GM21390 (cell line): ENCODE measurements at regions not wholly inside any gene's neighbourhood (a gene's known extent, or its start where the extent isn't known, plus 50 kb on each side); places are given as distances from the start of the nearest gene placed in this dataset.
"Not testable (repeated sequence)": the region's sequence is repeated elsewhere in the genome, so short reads cannot be mapped to it uniquely, and the experiment has no call there.

Experiments
- ATAC-seq: cut with Tn5 transposase; IDR thresholded peaks from one replicate; pipeline ENCODE4 v1.9.1; 2021; ENCODE audit not compliant: unreplicated experiment

DNA sequence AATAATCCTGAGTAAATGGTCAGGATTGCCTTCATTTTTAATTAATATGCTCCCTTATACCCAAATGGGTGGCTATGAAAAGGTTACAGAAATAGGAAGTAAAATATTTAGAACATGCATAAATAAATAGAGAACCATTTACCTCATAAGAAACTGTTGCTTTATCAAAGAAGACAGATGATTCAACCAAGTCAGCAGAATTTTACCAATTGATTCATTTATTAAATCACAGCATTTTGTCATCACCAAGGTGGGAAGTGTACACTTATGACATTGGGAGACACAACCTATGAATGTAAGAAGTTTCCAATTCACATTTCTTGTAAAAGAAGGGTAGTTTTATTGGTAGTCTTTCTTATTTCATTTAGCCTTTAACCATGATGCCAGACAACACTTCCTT lies 870.3 kb upstream of the CHORDC1 start:
- no peak for ATAC-seq

DNA sequence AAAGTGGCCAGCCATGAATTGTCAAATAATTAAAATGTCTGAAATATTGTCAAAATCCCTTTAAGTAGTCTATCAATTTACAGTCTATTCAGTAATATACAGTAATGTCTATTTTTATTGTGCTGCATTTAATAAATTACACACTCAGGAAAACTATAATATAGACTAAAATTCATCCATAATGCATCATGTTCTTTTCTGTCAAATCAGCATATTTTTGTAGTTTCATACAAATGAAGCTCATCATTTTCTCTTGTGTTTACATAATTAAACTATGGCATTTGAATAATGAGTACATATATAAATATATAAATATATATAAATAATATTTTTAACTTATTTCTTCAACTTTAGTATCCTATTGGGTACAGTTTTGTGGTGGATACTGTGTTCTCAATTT lies 868.7 kb upstream of the CHORDC1 start:
- no peak for ATAC-seq

DNA sequence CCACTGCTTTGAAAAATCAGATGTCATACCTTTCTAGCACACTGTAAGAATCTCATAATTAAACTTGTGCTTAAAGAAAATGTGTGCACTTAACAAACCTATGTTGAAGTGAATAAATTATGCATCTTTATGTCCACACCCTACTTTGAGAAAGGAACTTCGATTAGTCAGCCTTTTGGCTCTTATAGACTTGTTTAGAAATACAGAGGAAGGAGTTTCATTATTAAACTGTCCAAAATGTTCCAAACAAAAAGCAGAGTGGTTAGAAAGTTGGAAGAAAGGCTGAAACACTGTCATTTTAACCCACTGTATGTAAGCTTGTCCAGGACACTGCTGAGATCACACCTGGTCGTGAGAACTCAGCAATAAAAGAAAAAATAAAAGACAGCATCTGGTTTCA lies 863.2 kb upstream of the CHORDC1 start:
- ATAC-seq: no peak

DNA sequence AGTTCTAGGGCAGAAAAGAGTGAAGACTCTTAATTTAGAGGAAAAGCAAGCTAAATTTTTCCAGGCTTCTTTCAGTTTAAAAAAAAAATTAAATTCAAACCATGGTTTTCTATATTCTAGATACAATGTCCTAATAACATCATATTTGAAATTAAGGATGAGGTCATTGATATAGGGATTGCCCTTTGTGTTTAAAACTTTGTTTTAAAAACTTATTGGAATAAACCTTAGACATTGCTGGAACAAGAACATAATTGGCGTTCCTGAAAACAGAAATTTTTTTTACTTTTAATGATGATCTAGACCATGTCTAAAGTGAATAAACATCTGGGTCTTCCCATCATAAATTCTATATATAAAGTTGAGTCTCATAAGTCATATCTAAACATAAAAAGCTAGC lies 859.4 kb upstream of the CHORDC1 start:
- no peak for ATAC-seq

DNA sequence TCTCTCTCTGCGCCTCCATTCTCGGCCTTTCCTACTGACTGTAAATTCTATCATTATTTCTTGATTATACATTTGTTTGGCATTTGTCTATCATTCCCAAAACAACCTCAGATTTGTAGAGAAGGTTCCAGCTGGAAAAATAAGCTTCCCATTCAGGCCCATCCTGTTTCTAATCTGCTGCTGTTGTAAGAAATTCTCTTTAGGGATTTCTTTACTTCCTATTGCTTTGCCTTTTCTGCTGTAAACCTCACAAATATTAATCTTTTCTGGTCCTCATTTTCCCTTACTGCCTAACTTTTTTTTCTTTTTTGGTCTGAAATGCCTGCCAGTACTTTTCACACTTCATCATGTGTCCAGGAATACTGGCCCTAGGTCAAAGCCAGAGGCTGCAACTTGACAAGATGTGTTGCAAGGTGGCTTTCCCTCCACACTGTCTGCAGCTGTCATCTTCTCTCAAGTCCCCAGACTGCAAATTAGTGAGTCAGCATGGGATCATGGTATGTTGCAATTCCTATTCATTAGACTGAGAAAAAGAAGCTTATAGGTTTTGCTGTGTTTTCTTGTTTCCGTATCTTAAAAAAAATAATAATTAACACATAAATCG lies 858.7 kb upstream of the CHORDC1 start:
- no peak for ATAC-seq

DNA sequence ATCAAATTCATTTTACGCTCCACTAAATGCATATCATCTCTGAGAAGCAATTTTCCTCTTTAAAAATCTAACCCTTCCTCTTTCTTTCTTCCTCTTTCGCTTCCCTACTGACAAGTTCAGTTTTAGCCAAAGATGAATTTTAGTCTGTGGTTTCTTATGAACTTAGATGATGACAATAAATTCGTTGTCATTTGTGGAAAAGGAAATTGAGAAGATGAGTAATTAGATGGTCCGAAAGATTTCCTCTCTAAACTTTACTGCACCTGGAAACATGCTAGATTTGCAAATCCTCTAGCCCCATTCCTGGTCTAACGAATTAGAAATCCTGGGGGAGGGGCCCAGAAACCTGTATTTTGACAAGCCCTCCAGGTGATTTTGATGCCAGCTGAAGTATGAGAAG lies 855.4 kb upstream of the CHORDC1 start:
- no peak for ATAC-seq

DNA sequence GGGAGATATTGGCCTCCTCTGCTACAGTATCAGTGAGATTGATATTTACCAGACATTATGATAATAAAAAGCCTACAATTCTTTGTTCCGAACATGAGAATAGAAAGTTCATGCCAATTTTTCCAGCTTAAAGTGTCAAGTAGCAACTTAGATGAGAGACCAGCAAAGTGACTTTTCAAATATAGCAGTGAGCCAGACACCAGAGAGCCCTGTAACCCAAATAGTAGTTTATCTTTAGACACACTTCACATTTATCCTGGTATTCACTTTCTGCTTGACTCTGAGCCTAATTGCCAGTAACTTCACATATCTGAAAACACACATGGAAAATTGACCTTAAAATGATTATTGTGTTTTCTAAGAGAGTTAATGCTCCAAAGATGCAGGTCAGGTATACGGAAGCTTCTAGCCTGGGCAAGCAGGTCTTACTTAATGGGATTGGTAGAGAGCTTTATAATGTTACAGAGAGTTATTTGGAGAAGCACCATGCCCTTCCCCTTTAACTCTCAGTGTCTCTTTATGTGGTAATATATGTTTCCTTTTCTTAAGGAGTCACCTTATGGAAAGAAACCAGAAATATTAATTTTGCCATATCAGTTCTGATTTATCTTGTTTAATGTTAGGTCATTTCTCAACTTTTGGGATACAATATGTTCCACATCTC lies 852.3 kb upstream of the CHORDC1 start:
- ATAC-seq: no peak

DNA sequence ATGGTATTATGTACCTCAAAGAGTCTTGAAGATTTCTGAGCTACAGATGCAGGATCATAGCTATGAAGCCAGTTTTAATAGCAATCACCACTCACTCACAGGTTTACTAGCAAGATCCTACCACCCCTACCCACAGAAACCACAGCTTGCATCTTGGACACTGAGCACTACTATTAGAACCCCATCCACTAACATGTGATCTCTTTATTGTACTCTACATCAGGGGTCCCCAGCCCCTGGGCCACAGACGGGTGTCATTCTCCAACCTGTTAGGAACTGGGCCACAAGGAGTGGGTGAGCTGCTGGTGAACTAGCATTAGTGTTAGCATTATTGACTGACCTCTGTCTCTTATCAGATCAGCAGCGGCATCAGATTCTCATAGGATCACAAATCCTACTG lies 844.8 kb upstream of the CHORDC1 start:
- no peak for ATAC-seq

DNA sequence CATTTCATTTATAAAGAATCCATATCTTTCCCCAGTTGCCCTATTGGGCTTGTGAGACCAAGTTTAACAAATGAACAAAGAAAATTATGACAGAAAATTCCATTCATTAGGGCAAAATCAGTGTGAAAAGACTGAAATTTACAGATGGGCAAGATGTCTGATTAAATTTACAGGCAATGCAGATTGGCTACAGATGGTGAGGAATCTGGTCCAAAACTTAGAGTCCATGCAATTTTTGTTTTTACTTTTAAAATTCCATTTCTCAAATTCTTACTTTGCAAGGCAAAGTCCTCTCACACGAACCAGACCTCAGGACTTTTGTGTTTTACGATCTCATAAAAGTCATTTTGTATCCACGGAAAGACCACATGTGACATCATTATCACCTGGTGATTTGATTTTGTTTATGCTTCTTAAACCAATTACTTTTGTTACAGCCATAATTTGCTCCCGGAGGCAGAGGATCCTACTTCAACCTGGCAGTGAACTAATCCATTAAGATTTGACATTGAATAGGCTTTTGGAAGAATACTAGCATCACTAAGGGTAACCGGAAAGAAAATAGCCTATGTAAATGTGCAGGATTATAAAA lies 843.7 kb upstream of the CHORDC1 start:
- no peak for ATAC-seq

DNA sequence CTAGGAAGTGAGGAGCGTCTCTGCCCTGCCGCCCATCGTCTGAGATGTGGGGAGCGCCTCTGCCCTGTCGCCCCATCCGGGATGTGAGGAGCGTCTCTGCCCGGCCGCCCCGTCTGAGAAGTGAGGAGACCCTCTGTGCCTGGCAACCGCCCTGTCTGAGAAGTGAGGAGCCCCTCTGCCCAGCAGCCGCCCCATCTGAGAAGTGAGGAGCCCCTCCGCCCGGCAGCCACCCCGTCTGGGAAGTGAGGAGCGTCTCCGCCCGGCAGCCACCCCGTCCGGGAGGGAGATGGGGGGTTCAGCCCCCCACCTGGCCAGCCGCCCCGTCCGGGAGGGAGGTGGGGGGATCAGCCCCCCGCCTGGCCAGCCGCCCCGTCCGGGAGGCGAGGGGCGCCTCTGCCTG lies 840.5 kb upstream of the CHORDC1 start:
- not testable (repeated sequence) for ATAC-seq

DNA sequence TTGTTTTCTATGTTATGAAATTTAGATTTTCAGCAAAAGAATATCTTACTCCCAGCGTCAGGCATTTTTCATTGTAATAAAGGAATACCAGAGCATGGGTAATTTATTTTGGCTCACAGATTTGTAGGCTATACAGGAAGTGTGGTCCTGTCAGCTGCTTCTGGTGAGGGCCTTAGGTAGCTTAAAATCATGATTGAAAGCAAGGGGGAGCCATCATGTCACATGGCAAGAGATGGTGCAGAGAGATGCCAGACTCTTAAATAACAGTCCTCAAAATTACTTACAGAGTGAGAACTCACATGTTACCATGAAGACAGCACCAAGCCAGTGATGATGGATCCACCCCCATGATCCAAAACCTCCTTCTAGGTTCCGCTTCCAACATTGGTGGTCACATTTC lies 825.0 kb upstream of the CHORDC1 start:
- ATAC-seq: no peak

DNA sequence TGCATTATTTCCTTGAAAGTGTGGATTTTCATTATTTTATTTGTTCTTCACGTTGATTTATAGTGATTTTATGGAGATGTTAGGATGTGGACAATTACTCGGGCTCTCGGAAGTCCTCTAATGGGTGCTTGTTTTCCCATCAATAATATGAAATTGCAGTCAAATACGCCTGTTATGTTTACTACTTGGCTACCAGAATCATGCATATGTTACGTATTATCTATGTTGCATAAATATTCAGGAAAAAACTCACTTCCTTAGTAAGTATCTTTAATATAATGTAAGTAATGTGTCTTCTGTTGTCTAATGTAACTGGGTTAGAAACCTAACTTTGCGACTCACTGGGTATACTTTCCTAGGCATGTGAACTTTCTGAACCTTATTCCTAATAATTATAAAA lies 823.4 kb upstream of the CHORDC1 start:
- no peak for ATAC-seq

DNA sequence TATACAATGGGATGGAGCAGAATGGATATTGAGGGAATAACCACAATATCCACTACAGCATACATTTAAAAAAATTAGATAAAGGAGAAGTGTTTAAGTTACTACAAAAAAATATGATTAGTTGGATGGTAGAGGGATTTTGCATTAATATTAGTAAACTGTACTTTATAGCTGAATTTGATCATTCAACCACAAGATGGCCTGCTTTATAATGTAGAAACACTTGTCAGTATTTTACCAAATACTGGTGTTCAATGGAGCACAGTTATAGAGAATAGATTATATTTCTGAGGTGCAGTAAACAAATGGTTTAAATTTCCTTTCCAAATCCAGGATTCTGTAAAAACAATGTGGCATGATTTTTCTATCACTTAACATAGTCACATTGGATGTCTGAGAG lies 818.8 kb upstream of the CHORDC1 start:
- ATAC-seq: no peak

DNA sequence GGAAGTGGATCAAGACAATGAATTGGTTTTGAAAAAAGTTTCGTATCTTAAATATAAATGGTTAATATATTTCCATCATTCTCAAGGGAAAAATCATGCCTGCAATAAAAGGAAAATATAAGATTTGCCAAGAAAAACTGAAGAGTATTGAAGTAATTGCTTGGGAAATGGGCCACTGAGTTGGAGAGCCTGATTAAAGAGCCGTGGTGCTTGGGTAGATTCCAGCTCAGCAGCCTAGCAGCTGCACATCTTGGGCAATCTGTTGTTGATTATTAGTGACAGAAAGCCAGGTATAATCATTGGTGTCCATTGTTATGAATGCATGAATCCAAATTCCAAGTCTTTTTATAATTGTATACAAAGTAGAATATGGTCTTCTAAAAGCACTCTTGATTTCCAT lies 800.9 kb upstream of the CHORDC1 start:
- ATAC-seq: no peak

DNA sequence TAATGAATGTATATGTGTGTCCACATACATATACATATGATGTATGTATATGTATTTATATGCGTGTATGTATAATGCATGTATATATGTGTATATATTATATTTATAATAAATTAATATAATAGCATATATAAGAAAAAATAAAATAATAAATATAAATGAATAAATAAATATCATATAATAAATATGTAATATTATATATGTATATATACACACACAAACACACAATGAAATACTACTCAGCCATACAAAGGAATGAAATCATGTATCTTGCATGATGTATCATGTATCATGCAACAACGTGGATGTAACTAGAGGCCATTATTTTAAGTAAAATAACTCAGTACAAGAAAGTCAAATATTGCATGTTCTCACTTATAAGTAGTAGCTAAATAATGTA lies 788.7 kb upstream of the CHORDC1 start:
- ATAC-seq: no peak

DNA sequence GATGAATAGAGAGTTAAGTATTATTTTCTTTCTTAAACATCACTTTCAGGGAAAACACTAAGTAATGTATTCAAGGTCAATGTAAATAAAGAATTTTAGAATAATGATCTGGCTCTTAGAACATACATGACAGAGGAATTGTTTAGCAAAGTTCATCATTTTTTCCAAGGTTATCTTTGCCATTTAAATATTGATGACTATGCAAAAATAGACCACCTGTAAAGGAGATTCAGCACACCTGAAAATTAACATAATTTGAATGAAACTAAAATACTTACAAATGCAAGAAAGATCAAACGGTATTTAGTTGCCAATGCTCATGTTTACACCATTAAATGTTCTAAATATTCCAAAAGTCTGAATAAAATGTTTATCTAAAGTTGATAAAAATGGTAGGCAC lies 782.6 kb upstream of the CHORDC1 start:
- no peak for ATAC-seq

DNA sequence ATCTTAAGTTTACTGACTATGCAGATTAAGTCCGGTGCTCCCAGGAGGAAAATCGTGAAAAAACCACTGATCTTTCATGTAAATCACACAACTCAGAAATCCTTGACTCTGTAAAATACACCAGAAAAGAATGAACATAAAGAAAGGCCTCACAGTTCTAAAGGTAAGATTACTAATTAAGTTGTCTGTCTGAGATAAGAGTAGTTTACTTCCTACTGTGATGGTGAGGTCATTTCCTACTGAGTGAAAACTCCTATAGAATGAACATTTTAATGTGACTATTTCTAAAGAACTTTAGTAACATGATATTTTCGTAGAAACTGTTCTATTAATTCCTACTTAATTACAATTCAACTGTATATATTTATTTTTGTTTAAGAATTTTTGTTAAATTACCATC lies 774.4 kb upstream of the CHORDC1 start:
- no peak for ATAC-seq

DNA sequence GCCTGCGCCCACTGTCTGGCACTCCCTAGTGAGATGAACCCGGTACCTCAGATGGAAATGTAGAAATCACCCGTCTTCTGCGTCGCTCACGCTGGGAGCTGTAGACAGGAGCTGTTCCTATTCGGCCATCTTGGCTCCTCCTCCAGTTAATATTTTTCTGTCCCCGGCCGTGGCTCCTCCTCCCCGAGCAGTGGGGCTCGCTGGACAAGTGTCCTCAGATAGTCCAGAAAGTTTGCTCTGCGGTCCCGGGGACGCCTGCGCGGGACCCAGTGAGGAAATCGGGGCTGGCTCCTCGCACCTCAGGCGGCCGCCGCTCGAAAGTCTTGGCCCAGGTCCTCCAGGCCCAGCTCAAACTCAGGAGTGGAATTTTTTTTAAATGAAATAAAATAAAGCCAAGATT lies 749.3 kb upstream of the CHORDC1 start:
- not testable (repeated sequence) for ATAC-seq

DNA sequence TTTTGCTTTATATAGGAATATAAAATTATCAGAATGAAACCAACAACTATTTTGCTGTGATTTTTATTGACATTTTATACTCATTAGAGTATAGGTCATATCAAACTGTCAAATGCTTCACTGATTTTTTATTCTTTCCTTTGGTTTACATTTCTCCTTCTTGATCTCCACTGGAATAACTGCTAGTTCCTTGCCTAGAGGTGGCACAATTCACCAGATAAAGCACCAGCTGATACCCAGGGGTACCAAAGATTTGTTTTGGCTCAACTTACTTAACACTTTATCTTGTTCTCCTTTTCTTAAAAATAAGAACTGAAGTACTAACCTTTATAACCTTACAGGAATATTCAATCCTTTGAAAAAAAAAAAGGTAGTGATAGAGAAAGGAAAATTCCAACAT lies 725.1 kb upstream of the CHORDC1 start:
- ATAC-seq: no peak

DNA sequence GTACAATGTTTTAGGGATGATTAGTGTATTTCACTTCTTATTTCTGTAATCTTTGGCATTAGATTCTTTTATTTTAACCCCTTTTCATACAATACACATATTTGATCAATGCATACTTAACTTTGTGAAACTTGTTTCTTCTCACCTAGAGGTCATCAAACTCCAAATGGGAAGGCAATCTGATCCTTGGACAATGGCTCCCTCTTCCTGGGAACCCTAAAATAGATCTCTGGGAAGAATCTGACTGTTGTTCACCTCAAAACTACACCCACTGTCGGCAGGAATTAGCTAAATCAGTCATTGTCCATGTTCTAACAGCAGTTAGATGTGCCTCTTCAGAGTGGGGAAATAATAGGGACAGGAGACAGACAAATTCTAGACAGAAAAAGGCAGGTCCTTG lies 707.4 kb upstream of the CHORDC1 start:
- ATAC-seq: no peak

DNA sequence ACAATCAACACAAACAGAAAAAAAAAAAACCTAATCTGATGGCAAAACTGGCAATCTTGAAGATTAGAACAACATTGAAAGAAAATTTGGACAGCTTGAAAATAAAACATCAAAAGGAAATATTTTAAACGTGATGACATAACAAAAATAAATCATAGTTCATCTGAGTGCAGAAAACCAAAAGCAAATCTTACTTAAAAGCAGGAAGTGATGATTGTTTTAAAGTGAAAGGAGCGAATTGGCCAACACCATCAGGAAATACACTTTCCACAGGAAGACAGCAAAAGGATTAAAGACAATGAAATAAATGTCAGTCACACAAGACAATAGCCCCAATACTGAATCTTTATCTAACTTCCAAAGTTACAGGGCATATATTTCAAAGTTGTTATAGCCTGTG lies 696.5 kb upstream of the CHORDC1 start:
- ATAC-seq: no peak

DNA sequence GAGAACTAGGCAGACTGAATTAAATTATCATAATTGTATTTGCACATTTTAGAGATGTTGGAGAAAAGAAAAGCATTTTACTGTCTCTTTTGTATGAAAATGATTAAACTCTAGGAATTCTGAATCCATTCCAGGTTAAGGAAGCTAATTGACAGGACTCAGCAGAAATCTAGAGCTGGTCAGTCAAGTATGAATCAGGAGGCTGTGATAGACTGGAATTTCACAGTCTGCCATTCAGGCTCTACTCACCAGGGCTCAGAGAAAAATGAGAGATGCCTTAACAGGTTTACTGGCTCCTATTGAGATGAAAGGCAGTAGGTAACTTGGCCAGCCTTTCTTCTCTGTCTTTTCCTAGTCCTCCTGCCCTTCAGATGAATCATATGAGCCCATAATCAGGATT lies 693.9 kb upstream of the CHORDC1 start:
- ATAC-seq: no peak

DNA sequence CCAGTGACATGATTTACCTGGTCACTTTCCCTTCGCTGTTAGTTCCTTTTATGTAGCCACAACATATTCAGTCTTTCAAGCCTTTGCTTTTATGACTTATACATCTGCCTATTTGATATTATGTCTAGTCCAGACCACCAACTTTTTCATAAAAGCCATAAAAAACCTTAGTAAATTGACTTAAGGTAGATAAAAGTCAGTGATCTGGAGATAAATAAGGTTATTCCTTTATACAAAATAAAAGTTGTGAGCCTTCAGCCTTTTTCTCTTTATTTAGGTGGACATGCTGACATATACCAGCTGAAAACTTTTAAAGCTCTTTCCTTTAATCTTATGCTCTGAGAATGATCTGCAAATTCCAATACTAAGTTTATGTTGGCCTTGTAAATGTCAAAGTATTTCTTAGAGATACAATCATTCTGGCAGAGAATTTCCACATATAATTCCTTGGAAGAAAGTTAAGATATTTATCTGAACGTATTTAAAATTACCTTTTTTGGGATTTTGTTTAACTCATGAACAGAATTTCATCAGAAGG lies 690.4 kb upstream of the CHORDC1 start:
- ATAC-seq: no peak
